ENCODE measurements at regions not wholly inside any gene's neighbourhood (a gene's known extent, or its start where the extent isn't known, plus 50 kb on each side); places are given as distances from the start of the nearest gene placed in this dataset.

GRCh38 chr5:85716344-85717202, 901.2 kb upstream of the COX7C start:
- no peak for DNase-seq (ENCODE audit: extremely low read depth in 1 of 11, low read depth in 9 of 11, low spot score in 4 of 11)

GRCh38 chr5:85717203-85717563, 900.6 kb upstream of the COX7C start:
- no peak for DNase-seq (ENCODE audit: extremely low read depth in 1 of 11, low read depth in 9 of 11, low spot score in 4 of 11)

- DNase-seq (ENCODE audit: extremely low read depth in 1 of 11, low read depth in 9 of 11, low spot score in 4 of 11) = no peak
Observed at GRCh38 chr5:85732185-85732584, 885.6 kb upstream of the COX7C start.

- DNase-seq (ENCODE audit: extremely low read depth in 1 of 11, low read depth in 9 of 11, low spot score in 4 of 11) = no peak
Observed at GRCh38 chr5:85741972-85742371, 875.8 kb upstream of the COX7C start.

GRCh38 chr5:85760519-85760918, 857.2 kb upstream of the COX7C start:
- no peak for DNase-seq (ENCODE audit: extremely low read depth in 1 of 11, low read depth in 9 of 11, low spot score in 4 of 11)

GRCh38 chr5:85769347-85769746, 848.4 kb upstream of the COX7C start:
- DNase-seq (ENCODE audit: extremely low read depth in 1 of 11, low read depth in 9 of 11, low spot score in 4 of 11) = no peak

- no peak for DNase-seq (ENCODE audit: extremely low read depth in 1 of 11, low read depth in 9 of 11, low spot score in 4 of 11)
Observed at GRCh38 chr5:85784746-85785145, 833.0 kb upstream of the COX7C start.

- DNase-seq (ENCODE audit: extremely low read depth in 1 of 11, low read depth in 9 of 11, low spot score in 4 of 11) = no peak
Observed at GRCh38 chr5:85813146-85813545, 804.6 kb upstream of the COX7C start.

GRCh38 chr5:85814596-85814995, 803.1 kb upstream of the COX7C start:
- DNase-seq (ENCODE audit: extremely low read depth in 1 of 11, low read depth in 9 of 11, low spot score in 4 of 11) = no peak

- no peak for DNase-seq (ENCODE audit: extremely low read depth in 1 of 11, low read depth in 9 of 11, low spot score in 4 of 11)
Observed at GRCh38 chr5:85823462-85824426, 794.0 kb upstream of the COX7C start.

GRCh38 chr5:85838781-85839180, 779.0 kb upstream of the COX7C start:
- DNase-seq (ENCODE audit: extremely low read depth in 1 of 11, low read depth in 9 of 11, low spot score in 4 of 11) = no peak

GRCh38 chr5:85841653-85842052, 776.1 kb upstream of the COX7C start:
- no peak for DNase-seq (ENCODE audit: extremely low read depth in 1 of 11, low read depth in 9 of 11, low spot score in 4 of 11)

- DNase-seq (ENCODE audit: extremely low read depth in 1 of 11, low read depth in 9 of 11, low spot score in 4 of 11) = no peak
Observed at GRCh38 chr5:85843535-85843934, 774.2 kb upstream of the COX7C start.

- no peak for DNase-seq (ENCODE audit: extremely low read depth in 1 of 11, low read depth in 9 of 11, low spot score in 4 of 11)
Observed at GRCh38 chr5:85849411-85849810, 768.3 kb upstream of the COX7C start.

- DNase-seq (ENCODE audit: extremely low read depth in 1 of 11, low read depth in 9 of 11, low spot score in 4 of 11) = no peak
Observed at GRCh38 chr5:85865296-85865695, 752.4 kb upstream of the COX7C start.

- no peak for DNase-seq (ENCODE audit: extremely low read depth in 1 of 11, low read depth in 9 of 11, low spot score in 4 of 11)
Observed at GRCh38 chr5:85868070-85868469, 749.7 kb upstream of the COX7C start.

- DNase-seq (ENCODE audit: extremely low read depth in 1 of 11, low read depth in 9 of 11, low spot score in 4 of 11) = no peak
Observed at GRCh38 chr5:85893996-85894395, 723.7 kb upstream of the COX7C start.

- no peak for DNase-seq (ENCODE audit: extremely low read depth in 1 of 11, low read depth in 9 of 11, low spot score in 4 of 11)
Observed at GRCh38 chr5:85896514-85896913, 721.2 kb upstream of the COX7C start.

GRCh38 chr5:85906460-85906859, 711.3 kb upstream of the COX7C start:
- no peak for DNase-seq (ENCODE audit: extremely low read depth in 1 of 11, low read depth in 9 of 11, low spot score in 4 of 11)

GRCh38 chr5:85910335-85910734, 707.4 kb upstream of the COX7C start:
- no peak for DNase-seq (ENCODE audit: extremely low read depth in 1 of 11, low read depth in 9 of 11, low spot score in 4 of 11)

Measured in renal cortex interstitium (tissue), 11 donors.